Prostate gland (tissue), 2 donors: ENCODE measurements at regions not wholly inside any gene's neighbourhood (a gene's known extent, or its start where the extent isn't known, plus 50 kb on each side); places are given as distances from the start of the nearest gene placed in this dataset.

Source experiments
- DNase-seq: peaks from one replicate; pipeline ENCODE4 v3.0.0-alpha.2; 2019; ENCODE audit warnings: low spot score
- H3K27ac ChIP-seq, 2 donors: fragments of 200-600 bp; sonication (generic); 2 replicates each; pipeline ENCODE4 v1.5.1; 2017 to 2019
- H3K27me3 ChIP-seq: fragments of 200-600 bp; sonication (generic); replicated peaks from 2 replicates; pipeline ENCODE4 v1.5.1; 2019; ENCODE audit not compliant: insufficient read depth
- H3K36me3 ChIP-seq, 2 donors: fragments of 200-600 bp; sonication (generic); 1 replicate in 1 of 2; 2 replicates in 1 of 2; pipeline versions ENCODE4 v1.5.1 to v1.8.1; 2017 to 2019
- H3K4me1 ChIP-seq: fragments of 200-600 bp; sonication (generic); replicated peaks from 2 replicates; pipeline ENCODE4 v1.5.1; 2019
- H3K4me3 ChIP-seq, 2 donors: fragments of 200-600 bp; sonication (generic); 2 replicates each; pipeline ENCODE4 v1.5.1; 2017 to 2019
- H3K9me3 ChIP-seq: fragments of 200-600 bp; sonication (generic); 2 replicates; pipeline ENCODE4 v1.5.1; 2017
- CTCF ChIP-seq, 4 experiments: fragments of 200-600 bp in 2 of 4; fragments of 450-650 bp in 2 of 4; sonication (generic) in 2 of 4; IDR thresholded peaks; 1 replicate in 3 of 4; 2 replicates in 1 of 4; pipeline ENCODE4 v1.5.1; 2016 to 2019; ENCODE audit warnings: antibody characterized with exemption in 4 of 4, mild to moderate bottlenecking in 2 of 4, moderate library complexity in 2 of 4
- POLR2A ChIP-seq: fragments of 450-650 bp; IDR thresholded peaks from one replicate; pipeline ENCODE4 v1.6.1; 2016; ENCODE audit warnings: antibody characterized with exemption, mild to moderate bottlenecking
- POLR2AphosphoS5 ChIP-seq: sonication (generic); formaldehyde crosslinking; IDR thresholded peaks from one replicate; pipeline ENCODE4 v1.6.1; 2017; ENCODE audit warnings: antibody characterized with exemption
- WGBS: methylation state at CpG from one replicate; pipeline ENCODE4 v1.1.5; 2018; 5-methylcytosine and 5-hydroxymethylcytosine counted together
- intact Hi-C: fragments of 100-400 bp; cut with DNase I; formaldehyde crosslinking; loops from one replicate; pipeline ENCODE4 v1.14.2; 2022

GRCh38 chr2:150168595-150169236, 318.8 kb downstream of the RND3 start:
- H3K36me3 ChIP-seq: no peaks in the 10 kb centered on the region
- TF ChIP-seq POLR2A: no peak
- TF ChIP-seq CTCF (IDR thresholded peaks at IDR 0.05): no peak
- no peak for TF ChIP-seq POLR2AphosphoS5
- WGBS: 26% methylated on average over 1 of the region's 1 CpG
- no peaks in the 10 kb centered on the region for H3K4me1 ChIP-seq
- no peaks in the 10 kb centered on the region for H3K9me3 ChIP-seq
- intact Hi-C loops: no loop called here
- DNase-seq: no peak
- H3K27me3 ChIP-seq: no peaks in the 10 kb centered on the region
- no peak overlapping the region for H3K27ac ChIP-seq
- H3K4me3 ChIP-seq: no peak overlapping the region

GRCh38 chr2:150167711-150168110, 319.8 kb downstream of the RND3 start:
- H3K27me3 ChIP-seq: no peaks in the 10 kb centered on the region
- 97% methylated on average over 2 of the region's 2 CpGs for WGBS
- intact Hi-C loops: no loop called here
- no peak overlapping the region for H3K27ac ChIP-seq
- no peaks in the 10 kb centered on the region for H3K36me3 ChIP-seq
- DNase-seq: no peak
- H3K4me3 ChIP-seq: no peak overlapping the region
- H3K4me1 ChIP-seq: no peaks in the 10 kb centered on the region
- no peaks in the 10 kb centered on the region for H3K9me3 ChIP-seq
- TF ChIP-seq CTCF (IDR thresholded peaks at IDR 0.05) (no peak), POLR2A (no peak), POLR2AphosphoS5 (no peak)

GRCh38 chr2:150166313-150167051, 321.0 kb downstream of the RND3 start:
- TF ChIP-seq CTCF (IDR thresholded peaks at IDR 0.05) (no peak), POLR2A (no peak), POLR2AphosphoS5 (peak; percentile 32)
- DNase-seq: peak; percentile 64
- no peaks in the 10 kb centered on the region for H3K27me3 ChIP-seq
- no peak overlapping the region for H3K4me3 ChIP-seq
- H3K27ac ChIP-seq: peak overlapping the region in 1 of 2 donors; percentile 46
- 15% methylated on average over 6 of the region's 6 CpGs for WGBS
- no peaks in the 10 kb centered on the region for H3K4me1 ChIP-seq
- no peaks in the 10 kb centered on the region for H3K9me3 ChIP-seq
- H3K36me3 ChIP-seq: no peaks in the 10 kb centered on the region
- intact Hi-C loops: no loop called here

- intact Hi-C loops: no loop called here
- H3K4me1 ChIP-seq: no peaks in the 10 kb centered on the region
- no peaks in the 10 kb centered on the region for H3K36me3 ChIP-seq
- 74% methylated on average over 1 of the region's 1 CpG for WGBS
- no peak for DNase-seq
- no peaks in the 10 kb centered on the region for H3K27me3 ChIP-seq
- TF ChIP-seq POLR2A (no peak), POLR2AphosphoS5 (no peak), CTCF (IDR thresholded peaks at IDR 0.05) (no peak)
- H3K4me3 ChIP-seq: no peak overlapping the region
- peak overlapping the region in 1 of 2 donors; percentile 46 for H3K27ac ChIP-seq
- no peaks in the 10 kb centered on the region for H3K9me3 ChIP-seq
Measured at GRCh38 chr2:150165988-150166312, 321.5 kb downstream of the RND3 start.

GRCh38 chr2:150165442-150165841, 322.0 kb downstream of the RND3 start:
- no peaks in the 10 kb centered on the region for H3K27me3 ChIP-seq
- WGBS: 75% methylated on average over 6 of the region's 6 CpGs
- no peaks in the 10 kb centered on the region for H3K4me1 ChIP-seq
- H3K27ac ChIP-seq: no peak overlapping the region
- DNase-seq: no peak
- no peaks in the 10 kb centered on the region for H3K36me3 ChIP-seq
- intact Hi-C loops: no loop called here
- H3K4me3 ChIP-seq: no peak overlapping the region
- TF ChIP-seq POLR2A: no peak
- TF ChIP-seq CTCF (IDR thresholded peaks at IDR 0.05): no peak
- no peak for TF ChIP-seq POLR2AphosphoS5
- H3K9me3 ChIP-seq: no peaks in the 10 kb centered on the region
